ENCODE measurements at regions not wholly inside any gene's neighbourhood (a gene's known extent, or its start where the extent isn't known, plus 50 kb on each side); places are given as distances from the start of the nearest gene placed in this dataset.

DNA sequence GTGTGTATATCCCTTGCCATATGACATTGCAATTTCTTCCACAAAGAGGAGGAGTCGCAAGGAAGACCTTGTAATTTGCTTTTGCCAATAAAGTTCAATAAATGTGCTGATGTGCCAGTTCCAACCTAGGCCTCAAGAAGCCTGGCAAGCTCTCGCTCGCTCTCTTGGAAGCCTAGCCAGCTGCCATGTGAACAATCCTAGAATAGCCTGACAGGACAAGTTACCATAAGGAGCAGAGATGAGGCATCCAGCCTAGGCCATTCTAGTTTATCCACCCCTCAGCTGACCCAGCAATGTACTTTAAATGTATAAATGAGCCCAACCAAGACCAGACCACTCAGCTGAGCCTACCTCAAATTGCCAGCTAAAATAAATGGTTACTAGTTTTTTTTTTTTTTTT, 145.7 kb upstream of the QRFPR start:
- TF ChIP-seq, protein P1, sequence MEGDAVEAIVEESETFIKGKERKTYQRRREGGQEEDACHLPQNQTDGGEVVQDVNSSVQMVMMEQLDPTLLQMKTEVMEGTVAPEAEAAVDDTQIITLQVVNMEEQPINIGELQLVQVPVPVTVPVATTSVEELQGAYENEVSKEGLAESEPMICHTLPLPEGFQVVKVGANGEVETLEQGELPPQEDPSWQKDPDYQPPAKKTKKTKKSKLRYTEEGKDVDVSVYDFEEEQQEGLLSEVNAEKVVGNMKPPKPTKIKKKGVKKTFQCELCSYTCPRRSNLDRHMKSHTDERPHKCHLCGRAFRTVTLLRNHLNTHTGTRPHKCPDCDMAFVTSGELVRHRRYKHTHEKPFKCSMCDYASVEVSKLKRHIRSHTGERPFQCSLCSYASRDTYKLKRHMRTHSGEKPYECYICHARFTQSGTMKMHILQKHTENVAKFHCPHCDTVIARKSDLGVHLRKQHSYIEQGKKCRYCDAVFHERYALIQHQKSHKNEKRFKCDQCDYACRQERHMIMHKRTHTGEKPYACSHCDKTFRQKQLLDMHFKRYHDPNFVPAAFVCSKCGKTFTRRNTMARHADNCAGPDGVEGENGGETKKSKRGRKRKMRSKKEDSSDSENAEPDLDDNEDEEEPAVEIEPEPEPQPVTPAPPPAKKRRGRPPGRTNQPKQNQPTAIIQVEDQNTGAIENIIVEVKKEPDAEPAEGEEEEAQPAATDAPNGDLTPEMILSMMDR (IDR thresholded peaks at IDR 0.05; ENCODE audit: borderline replicate concordance, insufficient read depth, low read depth, low read length) = no peak
- no peak overlapping the region for H3K4me3 ChIP-seq (ENCODE audit: low read depth, low read length)

GRCh38 chr4:121519236-121519838, 138.5 kb upstream of the QRFPR start:
- no peak overlapping the region for H3K4me3 ChIP-seq (ENCODE audit: low read depth, low read length)
- TF ChIP-seq, protein P1 (IDR thresholded peaks at IDR 0.05; ENCODE audit: borderline replicate concordance, insufficient read depth, low read depth, low read length) = no peak

DNA sequence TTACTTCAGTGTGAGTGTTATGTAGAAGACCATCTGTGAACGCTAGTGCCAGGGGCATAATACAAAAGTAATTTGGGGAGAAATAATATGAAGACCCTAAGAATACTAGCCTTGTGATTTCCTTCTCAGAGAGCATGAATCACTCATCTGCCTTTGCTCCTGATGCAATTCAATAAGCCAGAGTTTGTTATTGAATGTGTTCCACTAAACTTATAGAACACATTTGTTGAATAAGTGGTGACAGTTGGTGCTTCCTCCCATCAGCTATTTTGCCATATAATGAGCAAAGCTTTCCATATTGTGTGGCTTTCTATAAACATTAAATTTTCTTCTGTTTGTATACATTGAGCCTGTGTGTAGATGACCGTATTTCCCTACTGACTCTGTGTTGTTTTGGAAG, 136.4 kb upstream of the QRFPR start:
- no peak overlapping the region for H3K4me3 ChIP-seq (ENCODE audit: low read depth, low read length)
- TF ChIP-seq, protein P1 (IDR thresholded peaks at IDR 0.05; ENCODE audit: borderline replicate concordance, insufficient read depth, low read depth, low read length) = no peak

DNA sequence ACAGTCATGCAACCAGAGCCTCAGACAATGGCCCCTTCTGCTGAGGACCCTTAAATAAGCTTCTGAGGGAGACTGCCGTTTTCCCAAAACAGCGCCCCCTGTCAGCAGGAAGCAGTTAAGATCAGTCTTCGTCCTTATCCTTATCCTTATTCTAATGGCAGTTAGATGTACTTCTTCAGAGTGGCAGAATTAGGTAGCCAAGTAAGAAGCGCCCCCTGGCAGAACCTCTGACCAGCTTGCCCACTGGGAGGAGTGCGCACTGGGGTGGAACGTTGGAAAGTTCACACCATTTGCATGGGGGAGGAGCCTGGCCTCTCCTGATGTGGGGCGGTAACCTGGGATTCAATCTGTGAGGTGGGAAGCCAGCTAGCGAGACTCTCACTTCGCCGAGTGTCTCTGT, 133.6 kb upstream of the QRFPR start:
- TF ChIP-seq, protein P1 (IDR thresholded peaks at IDR 0.05; ENCODE audit: borderline replicate concordance, insufficient read depth, low read depth, low read length) = peak; percentile 7; the same call in 1 of the 2 replicates
- no peak overlapping the region for H3K4me3 ChIP-seq (ENCODE audit: low read depth, low read length)

DNA sequence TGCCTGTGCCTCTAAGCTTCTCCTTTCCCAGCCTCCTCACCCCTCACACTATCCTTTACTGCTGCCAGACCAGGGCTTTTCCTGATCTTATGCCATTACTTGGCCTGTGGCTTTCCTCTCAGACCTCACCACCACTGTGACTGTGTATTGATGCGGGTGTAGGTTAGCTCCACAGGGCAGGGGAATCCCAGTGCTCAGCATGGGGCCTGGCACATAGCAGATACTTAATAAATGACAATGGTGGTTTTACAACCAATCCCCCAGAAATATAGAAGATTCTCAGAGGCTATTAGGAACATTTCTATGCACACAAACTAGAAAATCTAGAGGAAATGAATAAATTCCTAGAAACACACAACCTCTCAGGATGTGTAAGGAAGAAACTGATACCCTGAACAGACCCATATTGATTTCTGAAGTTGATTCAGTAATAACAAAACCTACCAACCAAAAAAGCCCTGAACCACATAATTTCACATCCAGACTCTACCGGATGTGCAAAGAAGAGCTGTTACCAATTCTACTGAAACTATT, 129.6 kb upstream of the QRFPR start:
- TF ChIP-seq, protein P1 (IDR thresholded peaks at IDR 0.05; ENCODE audit: borderline replicate concordance, insufficient read depth, low read depth, low read length) = no peak
- no peak overlapping the region for H3K4me3 ChIP-seq (ENCODE audit: low read depth, low read length)

DNA sequence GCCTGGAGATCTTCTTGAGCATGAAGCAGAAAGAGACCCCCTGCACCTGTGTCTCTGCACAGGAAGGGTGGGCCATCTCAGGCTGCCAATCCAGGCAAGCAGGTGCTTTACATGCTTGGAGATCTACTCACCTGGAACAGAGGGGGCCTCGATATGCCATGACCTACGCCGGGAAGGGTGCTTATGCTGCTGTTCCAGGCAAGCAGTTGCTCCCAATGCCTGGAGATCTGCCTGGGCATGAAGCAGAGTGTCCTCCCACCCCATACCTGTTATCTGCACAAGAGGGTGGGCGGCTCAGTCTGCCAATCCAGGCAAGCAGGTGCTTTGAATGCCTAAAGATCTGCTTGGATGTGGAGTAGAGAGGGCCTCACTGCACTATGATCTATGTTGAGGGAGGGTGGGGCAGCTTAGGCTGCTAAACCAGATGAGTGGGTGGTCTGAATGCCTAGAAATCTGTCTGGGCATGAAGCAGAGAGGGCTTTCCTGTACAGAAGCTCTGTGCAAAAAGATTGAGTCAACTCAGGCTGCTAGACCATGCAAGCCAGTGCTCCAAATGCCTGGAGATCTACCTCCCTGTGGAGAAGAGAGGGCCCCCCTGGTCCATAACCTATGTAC, 104.5 kb upstream of the QRFPR start:
- TF ChIP-seq, protein P1 (IDR thresholded peaks at IDR 0.05; ENCODE audit: borderline replicate concordance, insufficient read depth, low read depth, low read length) = no peak

DNA sequence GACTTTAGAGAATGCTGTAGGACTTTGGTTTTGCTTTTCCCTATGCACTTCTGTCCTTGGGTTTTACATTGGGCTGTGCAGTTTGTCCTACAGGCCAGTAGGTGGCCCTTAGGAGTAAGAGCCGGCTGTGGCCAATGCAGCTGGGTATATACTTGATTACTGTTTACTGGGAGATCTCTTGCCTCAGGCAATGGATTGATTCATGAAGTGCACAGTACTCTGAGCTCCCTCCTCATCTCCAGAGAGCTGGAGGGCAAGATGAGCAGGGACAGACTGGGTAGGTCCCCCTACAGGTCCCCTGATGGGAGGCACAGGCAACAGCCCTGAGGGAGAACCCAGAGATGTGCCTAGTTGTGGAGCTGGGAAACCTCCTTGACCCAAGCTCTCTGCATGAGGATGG, 103.8 kb upstream of the QRFPR start:
- no peak overlapping the region for H3K4me3 ChIP-seq (ENCODE audit: low read depth, low read length)
- TF ChIP-seq, protein P1 (IDR thresholded peaks at IDR 0.05; ENCODE audit: borderline replicate concordance, insufficient read depth, low read depth, low read length) = peak; percentile 75

More for the DNA sequence above, 104.5 kb upstream of the QRFPR start:
- no peak overlapping the region for H3K4me3 ChIP-seq (ENCODE audit: low read depth, low read length)

Data from GM12875 (cell line).